Sigmoid colon (tissue), 6 donors: ENCODE measurements at regions not wholly inside any gene's neighbourhood (a gene's known extent, or its start where the extent isn't known, plus 50 kb on each side); places are given as distances from the start of the nearest gene placed in this dataset.

Source experiments
- DNase-seq: peaks from one replicate; pipeline ENCODE4 v3.0.0-alpha.2; 2019
- H3K27ac ChIP-seq, 4 donors: fragments of 200-600 bp; sonication (generic); one replicate each; pipeline ENCODE4 v1.5.1; 2016 to 2019; ENCODE audit warnings: mild to moderate bottlenecking in 1 of 4
- H3K27me3 ChIP-seq, 3 donors: fragments of 200-600 bp; sonication (generic); one replicate each; pipeline ENCODE4 v1.5.1; 2019; ENCODE audit warnings: mild to moderate bottlenecking in 1 of 3
- H3K36me3 ChIP-seq, 4 donors: fragments of 200-600 bp; sonication (generic); one replicate each; pipeline ENCODE4 v1.5.1; 2016 to 2019
- H3K4me1 ChIP-seq, 4 donors: fragments of 200-600 bp; sonication (generic); one replicate each; pipeline ENCODE4 v1.5.1; 2017 to 2019
- H3K4me3 ChIP-seq, 4 donors: fragments of 200-600 bp; sonication (generic); one replicate each; pipeline ENCODE4 v1.5.1; 2017 to 2019; ENCODE audit warnings: mild to moderate bottlenecking in 2 of 4, moderate library complexity in 1 of 4
- H3K9me3 ChIP-seq, 4 donors: fragments of 200-600 bp in 3 of 4; sonication (generic) in 3 of 4; one replicate each; pipeline versions ENCODE4 v1.5.1 to v1.6.1; 2013 to 2019
- CTCF ChIP-seq, 4 experiments: fragments of 450-650 bp in 3 of 4; fragments of 200-600 bp in 1 of 4; IDR thresholded peaks; one replicate each; pipeline ENCODE4 v1.5.1; 2016 to 2019; ENCODE audit warnings: antibody characterized with exemption in 4 of 4, mild to moderate bottlenecking in 3 of 4, moderate library complexity in 2 of 4
- EP300 ChIP-seq, 4 donors: sonication (generic); formaldehyde crosslinking; IDR thresholded peaks; one replicate each; pipeline ENCODE4 v1.6.1; 2017; ENCODE audit warnings: antibody characterized with exemption in 4 of 4
- POLR2A ChIP-seq, 2 donors: fragments of 450-650 bp; IDR thresholded peaks; one replicate each; pipeline ENCODE4 v1.6.1; 2016; ENCODE audit warnings: antibody characterized with exemption in 2 of 2, mild to moderate bottlenecking in 2 of 2, moderate library complexity in 2 of 2
- POLR2AphosphoS5 ChIP-seq, 4 donors: sonication (generic); formaldehyde crosslinking; IDR thresholded peaks; one replicate each; pipeline ENCODE4 v1.6.1; 2017; ENCODE audit warnings: antibody characterized with exemption in 4 of 4
- WGBS, 2 donors: extraction: QIAGEN DNeasy Blood & Tissue Kit; methylation state at CpG; one replicate each; pipeline ENCODE4 v1.1.7; 2013; 5-methylcytosine and 5-hydroxymethylcytosine counted together
- intact Hi-C: fragments of 100-400 bp; cut with DNase I; formaldehyde crosslinking; loops from one replicate; pipeline ENCODE4 v1.15.1; 2023
- donor health status: healthy with polysubstance abuse.
- donor health status: healthy.

GRCh38 chr7:156274557-156274956 is 366.0 kb upstream of the RNF32 start:
- H3K9me3 ChIP-seq = no peaks in the 10 kb centered on the region
- H3K27ac ChIP-seq = no peak overlapping the region
- 84 to 86% methylated on average over 3 of the region's 3 CpGs for WGBS, 2 donors
- H3K4me3 ChIP-seq = no peak overlapping the region
- no peaks in the 10 kb centered on the region for H3K4me1 ChIP-seq
- intact Hi-C loops = no loop called here
- DNase-seq = no peak
- no peaks in the 10 kb centered on the region for H3K27me3 ChIP-seq
- H3K36me3 ChIP-seq = no peaks in the 10 kb centered on the region
- no peak for TF ChIP-seq CTCF (IDR thresholded peaks at IDR 0.05)
- no peak for TF ChIP-seq EP300 (IDR thresholded peaks at IDR 0.05)
- TF ChIP-seq POLR2AphosphoS5 (IDR thresholded peaks at IDR 0.05) = no peak
- TF ChIP-seq POLR2A (IDR thresholded peaks at IDR 0.05) = no peak

- no peaks in the 10 kb centered on the region for H3K4me1 ChIP-seq
- 60 to 63% methylated on average over 3 of the region's 3 CpGs for WGBS, 2 donors
- no peak overlapping the region for H3K4me3 ChIP-seq
- no peak overlapping the region for H3K27ac ChIP-seq
- H3K36me3 ChIP-seq = no peaks in the 10 kb centered on the region
- intact Hi-C loops = no loop called here
- DNase-seq = no peak
- TF ChIP-seq POLR2A (IDR thresholded peaks at IDR 0.05) = no peak
- TF ChIP-seq POLR2AphosphoS5 (IDR thresholded peaks at IDR 0.05) = no peak
- no peak for TF ChIP-seq CTCF (IDR thresholded peaks at IDR 0.05)
- no peak for TF ChIP-seq EP300 (IDR thresholded peaks at IDR 0.05)
- H3K9me3 ChIP-seq = no peaks in the 10 kb centered on the region
- H3K27me3 ChIP-seq = no peaks in the 10 kb centered on the region
Observed at GRCh38 chr7:156261581-156261980, 379.0 kb upstream of the RNF32 start.

- Histone ChIP-seq H3K9me3 (no peaks in the 10 kb centered on the region), H3K36me3 (no peaks in the 10 kb centered on the region), H3K4me3 (no peak overlapping the region), H3K4me1 (no peaks in the 10 kb centered on the region), H3K27ac (no peak overlapping the region), H3K27me3 (no peaks in the 10 kb centered on the region)
- 87 to 90% methylated on average over 1 of the region's 1 CpG for whole genome bisulfite sequencing, 2 donors
- no peak for DNase-seq
- no peak for TF ChIP-seq EP300 (IDR thresholded peaks at IDR 0.05)
- no peak for TF ChIP-seq CTCF (IDR thresholded peaks at IDR 0.05)
- no peak for TF ChIP-seq POLR2A (IDR thresholded peaks at IDR 0.05)
- no peak for TF ChIP-seq POLR2AphosphoS5 (IDR thresholded peaks at IDR 0.05)
- intact Hi-C loops = no loop called here
Observed at GRCh38 chr7:156257904-156258303, 382.7 kb upstream of the RNF32 start.

GRCh38 chr7:156255635-156256034 is 384.9 kb upstream of the RNF32 start:
- H3K27me3 ChIP-seq = no peaks in the 10 kb centered on the region
- WGBS, 2 donors = 88 to 92% methylated on average over 5 of the region's 5 CpGs
- no peaks in the 10 kb centered on the region for H3K9me3 ChIP-seq
- H3K27ac ChIP-seq = no peak overlapping the region
- TF ChIP-seq CTCF (IDR thresholded peaks at IDR 0.05) = no peak
- TF ChIP-seq POLR2AphosphoS5 (IDR thresholded peaks at IDR 0.05) = no peak
- no peaks in the 10 kb centered on the region for H3K36me3 ChIP-seq
- intact Hi-C loops = no loop called here
- no peaks in the 10 kb centered on the region for H3K4me1 ChIP-seq
- no peak for DNase-seq
- no peak overlapping the region for H3K4me3 ChIP-seq

GRCh38 chr7:156251861-156252260 is 388.7 kb upstream of the RNF32 start:
- 91 to 95% methylated on average over 9 of the region's 9 CpGs for WGBS, 2 donors
- no peak overlapping the region for H3K4me3 ChIP-seq
- no peak for DNase-seq
- no peak overlapping the region for H3K27ac ChIP-seq
- no peaks in the 10 kb centered on the region for H3K9me3 ChIP-seq
- H3K36me3 ChIP-seq = no peaks in the 10 kb centered on the region
- no peaks in the 10 kb centered on the region for H3K27me3 ChIP-seq
- no peak for TF ChIP-seq POLR2A (IDR thresholded peaks at IDR 0.05)
- no peak for TF ChIP-seq EP300 (IDR thresholded peaks at IDR 0.05)
- no peak for TF ChIP-seq POLR2AphosphoS5 (IDR thresholded peaks at IDR 0.05)
- no peak for TF ChIP-seq CTCF (IDR thresholded peaks at IDR 0.05)
- intact Hi-C loops = no loop called here
- no peaks in the 10 kb centered on the region for H3K4me1 ChIP-seq
